ENCODE measurements at regions not wholly inside any gene's neighbourhood (a gene's known extent, or its start where the extent isn't known, plus 50 kb on each side); places are given as distances from the start of the nearest gene placed in this dataset.

- TF ChIP-seq CTCF (IDR thresholded peaks at IDR 0.05; ENCODE audit: low read length), result no peak
- TF ChIP-seq EZH2 (optimal IDR thresholded peaks at IDR 0.05; ENCODE audit: low read depth, low read length), result no peak
- no peak for TF ChIP-seq EZH2phosphoT487 (IDR thresholded peaks at IDR 0.05; ENCODE audit: low read length)
Measured at GRCh38 chr12:97380440-97380839, 82.2 kb upstream of the RMST start.

Data from MM.1S (cell line).